HCT116 (cell line): ENCODE measurements at regions not wholly inside any gene's neighbourhood (a gene's known extent, or its start where the extent isn't known, plus 50 kb on each side); places are given as distances from the start of the nearest gene placed in this dataset.

Source experiments
- ATAC-seq: fragments of 200-7000 bp; cut with Tn5 transposase; 2 replicates; pipeline ENCODE4 v1.9.1; 2020; ENCODE audit warnings: mild to moderate bottlenecking, moderate library complexity
- BruUV-seq: library from RNA; stranded (reverse); fragments of 400-500 nt; replicated peaks from 2 replicates; lab custom pipeline; 2021; lab: Mats Ljungman, UMichigan
- CTCF ChIA-PET: fragments of 300-600 bp; sonication (Branson Sonifier 250); formaldehyde crosslinking; loops from one replicate; lab custom pipeline; 2021; ENCODE audit warnings: antibody characterized with exemption; lab: Charles Lee
- POLR2A ChIA-PET: fragments of 300-600, 350-600 bp; sonication (Branson Sonifier 250); formaldehyde crosslinking; loops from one replicate; lab custom pipeline; 2021; ENCODE audit warnings: antibody characterized with exemption; lab: Charles Lee
- RAD21 ChIA-PET, 2 experiments: fragments of 300-600 bp; sonication (Branson Sonifier 250); formaldehyde crosslinking; loops; one replicate each; lab custom pipeline; 2023; ENCODE audit warnings: low total read pairs in 2 of 2; ENCODE audit not compliant: uncharacterized antibody in 2 of 2, unreplicated experiment in 2 of 2, low non-redundant PET in 1 of 2; lab: Charles Lee
- DNase-seq: peaks from one replicate; pipeline ENCODE4 v3.0.0-alpha.2; 2010; ENCODE audit warnings: low read depth, low spot score
- H2AFZ ChIP-seq: fragments of 200-600 bp; shearing (Covaris generic), sonication (generic); 2 replicates; pipeline ENCODE4 v1.6.1; 2017; ENCODE audit warnings: low read depth, mixed run types, mixed read lengths, antibody characterized with exemption, low read length; ENCODE audit not compliant: poor library complexity, severe bottlenecking
- H3K27ac ChIP-seq: 2 replicates; pipeline ENCODE4 v1.5.1; 2012; ENCODE audit warnings: low read depth, low read length
- H3K27me3 ChIP-seq: fragments of 200-600 bp; sonication (generic); 2 replicates; pipeline ENCODE4 v1.6.1; 2016; ENCODE audit warnings: mixed run types, low read length, mixed read lengths; ENCODE audit not compliant: insufficient read depth
- H3K36me3 ChIP-seq, 2 experiments: fragments of 200-500 bp in 1 of 2; fragments of 200-600 bp in 1 of 2; sonication (Bioruptor generic) in 1 of 2; sonication (generic) in 1 of 2; 2 replicates each; pipeline versions ENCODE4 v1.5.1 to v1.6.1; 2014 to 2016; ENCODE audit warnings: low read length in 2 of 2, inconsistent platforms in 1 of 2, mixed read lengths in 1 of 2, mixed run types in 1 of 2; ENCODE audit not compliant: insufficient read depth in 2 of 2, control insufficient read depth in 1 of 2
- H3K4me1 ChIP-seq, 2 experiments: fragments of 200-600 bp in 1 of 2; sonication (generic) in 1 of 2; 2 replicates each; pipeline versions ENCODE4 v1.5.1 to v1.6.1; 2012 to 2017; ENCODE audit warnings: low read length in 2 of 2, inconsistent platforms in 1 of 2, mild to moderate bottlenecking in 1 of 2, mixed read lengths in 1 of 2, mixed run types in 1 of 2, moderate library complexity in 1 of 2; ENCODE audit not compliant: insufficient read depth in 2 of 2, control insufficient read depth in 1 of 2
- H3K4me2 ChIP-seq: fragments of 200-600 bp; sonication (generic); 2 replicates; pipeline ENCODE4 v1.6.1; 2017; ENCODE audit warnings: mixed run types, low read length, mixed read lengths
- H3K4me3 ChIP-seq, 2 experiments: fragments of 200-600 bp in 1 of 2; sonication (generic) in 1 of 2; replicated peaks in 1 of 2; 2 replicates each; pipeline ENCODE4 v1.5.1; 2011 to 2016; ENCODE audit warnings: low read length in 2 of 2, control low read depth in 1 of 2, low read depth in 1 of 2, mild to moderate bottlenecking in 1 of 2, mixed read lengths in 1 of 2, mixed run types in 1 of 2
- H3K79me2 ChIP-seq: fragments of 200-600 bp; sonication (generic); 2 replicates; pipeline ENCODE4 v1.6.1; 2017; ENCODE audit warnings: mild to moderate bottlenecking, mixed run types, low read length, moderate library complexity, mixed read lengths; ENCODE audit not compliant: insufficient read depth
- H3K9ac ChIP-seq: fragments of 200-600 bp; sonication (generic); 2 replicates; pipeline ENCODE4 v1.6.1; 2016; ENCODE audit warnings: low read length, mixed read lengths
- H3K9me2 ChIP-seq: fragments of 200-600 bp; sonication (generic), shearing (Covaris generic); 2 replicates; pipeline ENCODE4 v1.6.1; 2017; ENCODE audit warnings: mixed run types, mild to moderate bottlenecking, moderate library complexity; ENCODE audit not compliant: insufficient read depth
- H3K9me3 ChIP-seq, 2 experiments: fragments of 200-500 bp in 1 of 2; fragments of 200-600 bp in 1 of 2; sonication (Bioruptor generic) in 1 of 2; sonication (generic) in 1 of 2; 2 replicates each; pipeline ENCODE4 v1.6.1; 2014 to 2017; ENCODE audit warnings: low read length in 2 of 2, mixed read lengths in 2 of 2, inconsistent platforms in 1 of 2, low read depth in 1 of 2, mild to moderate bottlenecking in 1 of 2, mixed run types in 1 of 2, moderate library complexity in 1 of 2; ENCODE audit not compliant: control insufficient read depth in 1 of 2, insufficient read depth in 1 of 2
- H4K20me1 ChIP-seq: fragments of 200-600 bp; sonication (generic), shearing (Covaris generic); 2 replicates; pipeline ENCODE4 v1.6.1; 2017; ENCODE audit warnings: mixed run types, mild to moderate bottlenecking, moderate library complexity; ENCODE audit not compliant: insufficient read depth
- CEBPB ChIP-seq: IDR thresholded peaks from 2 replicates; pipeline ENCODE4 v1.6.1; 2012; ENCODE audit warnings: low read depth
- EZH2 ChIP-seq: fragments of 200-600 bp; sonication (generic); IDR thresholded peaks from 2 replicates; pipeline ENCODE4 v1.6.1; 2017; ENCODE audit warnings: antibody characterized with exemption, mixed run types
- FOSL1 ChIP-seq: IDR thresholded peaks from 2 replicates; pipeline ENCODE4 v1.6.1; 2012; ENCODE audit warnings: low read depth
- POLR2A ChIP-seq: IDR thresholded peaks from 2 replicates; pipeline ENCODE4 v1.7.0; 2011; ENCODE audit warnings: borderline replicate concordance; ENCODE audit not compliant: insufficient read depth, insufficient read length; ENCODE audit errors: extremely low read depth
- RAD21 ChIP-seq: IDR thresholded peaks from 2 replicates; pipeline ENCODE4 v1.6.1; 2012; ENCODE audit warnings: low read depth, mild to moderate bottlenecking
- TCF7L2 ChIP-seq: IDR thresholded peaks from 2 replicates; pipeline ENCODE4 v1.7.0; 2011; ENCODE audit warnings: borderline replicate concordance, inconsistent platforms; ENCODE audit not compliant: insufficient read depth, insufficient read length; ENCODE audit errors: extremely low read depth
- ZFX ChIP-seq: fragments of 450-650 bp; IDR thresholded peaks from 2 replicates; pipeline ENCODE4 v1.6.1; 2017
- ZNF274 ChIP-seq: fragments of 200-500 bp; sonication (Bioruptor generic); IDR thresholded peaks from 2 replicates; pipeline ENCODE4 v1.6.1; 2014; ENCODE audit warnings: mild to moderate bottlenecking, low read depth, low read length, inconsistent platforms
- intact Hi-C: fragments of 100-400 bp; cut with micrococcal nuclease; formaldehyde crosslinking; loops from 2 replicates; pipeline ENCODE4 v1.10.0; 2022

- Histone ChIP-seq H2AFZ (no peak overlapping the region), H3K79me2 (no peaks in the 10 kb centered on the region), H4K20me1 (no peaks in the 10 kb centered on the region), H3K4me2 (no peak overlapping the region), H3K9me2 (no peaks in the 10 kb centered on the region), H3K36me3 (no peaks in the 10 kb centered on the region), H3K4me3 (no peak overlapping the region), H3K27ac (no peak overlapping the region), H3K27me3 (no peaks in the 10 kb centered on the region), H3K9ac (no peak overlapping the region), H3K9me3 (no peaks in the 10 kb centered on the region), H3K4me1 (peaks cover 3 to 17% of the 10 kb centered on the region in 2 experiments; a peak in 3 of 4 replicates)
- intact Hi-C loops, result no loop called here
- ATAC-seq (no peak), DNase-seq (no peak)
- RAD21 ChIA-PET, result no interaction called here
- TF ChIP-seq EZH2 (no peak), ZFX (no peak), TCF7L2 (no peak), RAD21 (no peak), POLR2A (no peak)
- CTCF ChIA-PET, result no interaction called here
- no TSS peak for BruUV-seq
- POLR2A ChIA-PET, result no interaction called here
These were observed 153.4 kb upstream of the SALL4 start for GRCh38 chr20:51955756-51956155.

- DNase-seq (no peak), ATAC-seq (no peak)
- RAD21 ChIA-PET, result no interaction called here
- POLR2A ChIA-PET, result interaction anchor here (0.6 to 1.1 kb wide), 2 partner anchors 23 to 50 kb away, joined by 3 to 4 read pairs; no protein-coding TSS in a partner anchor
- Histone ChIP-seq H3K36me3 (no peaks in the 10 kb centered on the region), H3K27me3 (no peaks in the 10 kb centered on the region), H3K4me3 (no peak overlapping the region), H3K4me1 (peaks cover 3 to 13% of the 10 kb centered on the region in 2 experiments; a peak in 3 of 4 replicates), H2AFZ (no peak overlapping the region), H4K20me1 (no peaks in the 10 kb centered on the region), H3K4me2 (no peak overlapping the region), H3K9me3 (no peaks in the 10 kb centered on the region), H3K27ac (no peak overlapping the region), H3K79me2 (no peaks in the 10 kb centered on the region), H3K9me2 (no peaks in the 10 kb centered on the region), H3K9ac (no peak overlapping the region)
- no TSS peak for BruUV-seq
- intact Hi-C loops, result no loop called here
- TF ChIP-seq ZNF274, result no peak
- no peak for TF ChIP-seq FOSL1
- no peak for TF ChIP-seq CEBPB
- CTCF ChIA-PET, result no interaction called here
These were observed 151.5 kb upstream of the SALL4 start for GRCh38 chr20:51953731-51954340.
